Smooth muscle cell (in vitro differentiated cells): ENCODE measurements at regions not wholly inside any gene's neighbourhood (a gene's known extent, or its start where the extent isn't known, plus 50 kb on each side); places are given as distances from the start of the nearest gene placed in this dataset.
A peak's percentile ranks its signal among the peaks of the same experiment; 100 is the strongest.

Source experiments
- DNase-seq: peaks from one replicate; lab custom pipeline; 2025; ENCODE audit not compliant: unreplicated experiment; lab: John Stamatoyannopoulos, UW
- H2AFZ ChIP-seq: fragments of 200-600 bp; sonication (generic); 2 replicates; pipeline ENCODE4 v1.6.0; 2016; ENCODE audit warnings: antibody characterized with exemption, low read depth, mild to moderate bottlenecking
- H3F3A ChIP-seq: fragments of 200-600 bp; sonication (generic); 2 replicates; pipeline ENCODE4 v1.6.0; 2017; ENCODE audit warnings: antibody characterized with exemption, low read depth
- H3K27ac ChIP-seq: fragments of 200-600 bp; sonication (generic); 2 replicates; pipeline ENCODE4 v1.5.1; 2016; ENCODE audit warnings: low read depth, mild to moderate bottlenecking
- H3K27me3 ChIP-seq: fragments of 200-600 bp; sonication (generic); 2 replicates; pipeline ENCODE4 v1.6.1; 2016; ENCODE audit warnings: low read depth, mild to moderate bottlenecking
- H3K36me3 ChIP-seq: fragments of 200-600 bp; sonication (generic); 2 replicates; pipeline ENCODE4 v1.5.1; 2016; ENCODE audit warnings: low read depth
- H3K4me1 ChIP-seq: fragments of 200-600 bp; sonication (generic); 2 replicates; pipeline ENCODE4 v1.5.1; 2016; ENCODE audit warnings: low read depth
- H3K4me2 ChIP-seq: fragments of 200-600 bp; sonication (generic); 2 replicates; pipeline ENCODE4 v1.6.0; 2016; ENCODE audit warnings: mild to moderate bottlenecking
- H3K4me3 ChIP-seq: fragments of 200-600 bp; sonication (generic); 2 replicates; pipeline ENCODE4 v1.5.1; 2016; ENCODE audit warnings: mild to moderate bottlenecking
- H3K79me2 ChIP-seq: fragments of 200-600 bp; sonication (generic); 2 replicates; pipeline ENCODE4 v1.6.0; 2016; ENCODE audit warnings: low read depth, mild to moderate bottlenecking
- H3K9ac ChIP-seq: fragments of 200-600 bp; sonication (generic); 2 replicates; pipeline ENCODE4 v1.6.0; 2016; ENCODE audit warnings: low read depth
- H3K9me3 ChIP-seq: fragments of 200-600 bp; sonication (generic); replicated peaks from 2 replicates; pipeline ENCODE4 v1.5.1; 2016; ENCODE audit warnings: low read depth
- H4K20me1 ChIP-seq: fragments of 200-600 bp; sonication (generic); 2 replicates; pipeline ENCODE4 v1.6.0; 2016; ENCODE audit warnings: low read depth
- CTCF ChIP-seq: fragments of 200-600 bp; sonication (generic); IDR thresholded peaks from 2 replicates; pipeline ENCODE4 v1.5.1; 2017; ENCODE audit warnings: borderline replicate concordance, mild to moderate bottlenecking, antibody characterized with exemption; ENCODE audit not compliant: insufficient read depth, poor library complexity, severe bottlenecking
- WGBS: methylation state at CpG from one replicate; pipeline ENCODE4 v1.1.7; 2016; ENCODE audit warnings: low lambda C conversion rate; 5-methylcytosine and 5-hydroxymethylcytosine counted together

- H4K20me1 ChIP-seq = no peaks in the 10 kb centered on the region
- no peak overlapping the region for H3K9ac ChIP-seq
- H3K9me3 ChIP-seq = no peaks in the 10 kb centered on the region
- H3K27me3 ChIP-seq = no peaks in the 10 kb centered on the region
- H3F3A ChIP-seq = no peaks in the 10 kb centered on the region
- H3K36me3 ChIP-seq = no peaks in the 10 kb centered on the region
- H3K4me1 ChIP-seq = peaks cover 8% of the 10 kb centered on the region
- WGBS = 67% methylated on average over 3 of the region's 3 CpGs
- no peak overlapping the region for H3K27ac ChIP-seq
- no peak for TF ChIP-seq CTCF
- no peaks in the 10 kb centered on the region for H3K79me2 ChIP-seq
- no peak overlapping the region for H3K4me3 ChIP-seq
- no peak for DNase-seq
- no peak overlapping the region for H2AFZ ChIP-seq
- no peak overlapping the region for H3K4me2 ChIP-seq
Observed at GRCh38 chr4:183788308-183788905, 116.7 kb upstream of the STOX2 start.

- H3K9ac ChIP-seq = no peak overlapping the region
- no peak for DNase-seq
- no peak overlapping the region for H3K4me2 ChIP-seq
- H3K27ac ChIP-seq = no peak overlapping the region
- no peaks in the 10 kb centered on the region for H3K36me3 ChIP-seq
- no peaks in the 10 kb centered on the region for H3F3A ChIP-seq
- no peak overlapping the region for H3K4me3 ChIP-seq
- 93% methylated on average over 3 of the region's 3 CpGs for WGBS
- no peaks in the 10 kb centered on the region for H3K27me3 ChIP-seq
- no peak for TF ChIP-seq CTCF
- no peaks in the 10 kb centered on the region for H4K20me1 ChIP-seq
- no peaks in the 10 kb centered on the region for H3K79me2 ChIP-seq
- no peak overlapping the region for H2AFZ ChIP-seq
- H3K4me1 ChIP-seq = no peaks in the 10 kb centered on the region
- H3K9me3 ChIP-seq = no peaks in the 10 kb centered on the region
Observed at GRCh38 chr4:183789657-183790056, 115.5 kb upstream of the STOX2 start.

- Histone ChIP-seq H3F3A (no peaks in the 10 kb centered on the region), H3K4me3 (no peak overlapping the region), H3K4me1 (no peaks in the 10 kb centered on the region), H4K20me1 (no peaks in the 10 kb centered on the region), H3K36me3 (no peaks in the 10 kb centered on the region), H3K79me2 (no peaks in the 10 kb centered on the region), H3K4me2 (no peak overlapping the region), H3K27me3 (no peaks in the 10 kb centered on the region), H3K27ac (no peak overlapping the region), H2AFZ (no peak overlapping the region), H3K9me3 (no peaks in the 10 kb centered on the region), H3K9ac (no peak overlapping the region)
- DNase-seq = no peak
- TF ChIP-seq CTCF = no peak
- 54% methylated on average over 4 of the region's 4 CpGs for WGBS
Observed at GRCh38 chr4:183790661-183791060, 114.4 kb upstream of the STOX2 start.

GRCh38 chr4:183797011-183797444 lies 108.1 kb upstream of the STOX2 start:
- H3K4me2 ChIP-seq = peak overlapping the region; percentile 97
- no peaks in the 10 kb centered on the region for H4K20me1 ChIP-seq
- no peaks in the 10 kb centered on the region for H3F3A ChIP-seq
- H3K36me3 ChIP-seq = no peaks in the 10 kb centered on the region
- H3K79me2 ChIP-seq = no peaks in the 10 kb centered on the region
- no peak for TF ChIP-seq CTCF
- H2AFZ ChIP-seq = peak overlapping the region; percentile 9
- no peak for DNase-seq
- peaks cover 59% of the 10 kb centered on the region for H3K27me3 ChIP-seq
- no peak overlapping the region for H3K9ac ChIP-seq
- H3K4me3 ChIP-seq = peak overlapping the region; percentile 64
- peaks cover 3% of the 10 kb centered on the region for H3K4me1 ChIP-seq
- 0% methylated on average over 25 of the region's 39 CpGs for WGBS
- H3K9me3 ChIP-seq = no peaks in the 10 kb centered on the region
- no peak overlapping the region for H3K27ac ChIP-seq
